Spleen (tissue), 11 donors: ENCODE measurements at regions not wholly inside any gene's neighbourhood (a gene's known extent, or its start where the extent isn't known, plus 50 kb on each side); places are given as distances from the start of the nearest gene placed in this dataset.

Source experiments
- DNase-seq: peaks from one replicate; pipeline ENCODE4 v3.0.0-alpha.2; 2020
- H3K27ac ChIP-seq, 8 donors: fragments of 200-600 bp; sonication (generic) in 7 of 8; 1 replicate in 4 of 8; 2 replicates in 4 of 8; pipeline versions ENCODE4 v1.5.0 to v1.8.0; 2016 to 2021; ENCODE audit warnings: inconsistent platforms in 4 of 8, mild to moderate bottlenecking in 4 of 8, moderate library complexity in 1 of 8
- H3K27me3 ChIP-seq, 7 donors: fragments of 200-600 bp; sonication (generic) in 6 of 7; replicated peaks in 1 of 7; 1 replicate in 4 of 7; 2 replicates in 3 of 7; pipeline versions ENCODE4 v1.5.0 to v1.8.0; 2016 to 2021; ENCODE audit warnings: inconsistent platforms in 3 of 7, mild to moderate bottlenecking in 1 of 7
- H3K36me3 ChIP-seq, 6 donors: fragments of 200-600 bp; sonication (generic) in 5 of 6; 1 replicate in 4 of 6; 2 replicates in 2 of 6; pipeline versions ENCODE4 v1.5.0 to v1.8.0; 2016 to 2021; ENCODE audit warnings: inconsistent platforms in 2 of 6
- H3K4me1 ChIP-seq, 6 donors: fragments of 200-600 bp; sonication (generic) in 5 of 6; 1 replicate in 3 of 6; 2 replicates in 3 of 6; pipeline versions ENCODE4 v1.5.0 to v1.8.0; 2016 to 2021; ENCODE audit warnings: inconsistent platforms in 3 of 6
- H3K4me3 ChIP-seq, 8 donors: fragments of 200-600 bp; sonication (generic) in 7 of 8; 1 replicate in 4 of 8; 2 replicates in 4 of 8; pipeline versions ENCODE4 v1.5.0 to v1.8.0; 2016 to 2021; ENCODE audit warnings: inconsistent platforms in 4 of 8, mild to moderate bottlenecking in 4 of 8, moderate library complexity in 2 of 8
- H3K9me3 ChIP-seq, 8 donors: fragments of 200-600 bp; sonication (generic) in 7 of 8; 1 replicate in 4 of 8; 2 replicates in 4 of 8; pipeline versions ENCODE4 v1.5.0 to v1.8.0; 2016 to 2021; ENCODE audit warnings: inconsistent platforms in 4 of 8
- POLR2A ChIP-seq, 3 donors: fragments of 450-650 bp; IDR thresholded peaks; one replicate each; pipeline ENCODE4 v1.5.1; 2017; ENCODE audit warnings: antibody characterized with exemption in 3 of 3, mild to moderate bottlenecking in 1 of 3
- POLR2AphosphoS5 ChIP-seq, 3 donors: sonication (generic); formaldehyde crosslinking; IDR thresholded peaks; one replicate each; pipeline ENCODE4 v1.5.1; 2017; ENCODE audit warnings: antibody characterized with exemption in 3 of 3
- WGBS, 5 donors: extraction: QIAGEN DNeasy Blood & Tissue Kit in 3 of 5; methylation state at CpG; one replicate each; pipeline versions ENCODE4 v1.1.5 to v1.1.7; 2013 to 2018; 5-methylcytosine and 5-hydroxymethylcytosine counted together
- intact Hi-C: fragments of 100-400 bp; cut with DNase I; formaldehyde crosslinking; loops from one replicate; pipeline ENCODE4 v1.15.0; 2023; ENCODE audit warnings: low total_unique reads
- TF ChIP-seq, protein P1 (sequence below), 11 experiments: fragments of 200-600 bp in 7 of 11; fragments of 450-650 bp in 4 of 11; sonication (generic) in 4 of 11; IDR thresholded peaks in 8 of 11; conservative IDR thresholded peaks in 3 of 11; 1 replicate in 7 of 11; 2 replicates in 4 of 11; pipeline versions ENCODE4 v1.4.0 to v1.8.0; 2016 to 2021; ENCODE audit warnings: antibody characterized with exemption in 11 of 11, inconsistent platforms in 4 of 11, mild to moderate bottlenecking in 1 of 11
- donor health status: healthy with polysubstance abuse.
- donor health status: DM: no; HTN: no; CAD: no; lungs with moderate emphysema.
- donor health status: DM: no; HTN: no; CAD: no.
- donor health status: Bipolar disorder and iron deficiency.
- donor health status: healthy.
- donor health status: DM: no; HTN: no; CAD: no.
- donor health status: DM: yes; HTN: yes; CAD: no.

DNA sequence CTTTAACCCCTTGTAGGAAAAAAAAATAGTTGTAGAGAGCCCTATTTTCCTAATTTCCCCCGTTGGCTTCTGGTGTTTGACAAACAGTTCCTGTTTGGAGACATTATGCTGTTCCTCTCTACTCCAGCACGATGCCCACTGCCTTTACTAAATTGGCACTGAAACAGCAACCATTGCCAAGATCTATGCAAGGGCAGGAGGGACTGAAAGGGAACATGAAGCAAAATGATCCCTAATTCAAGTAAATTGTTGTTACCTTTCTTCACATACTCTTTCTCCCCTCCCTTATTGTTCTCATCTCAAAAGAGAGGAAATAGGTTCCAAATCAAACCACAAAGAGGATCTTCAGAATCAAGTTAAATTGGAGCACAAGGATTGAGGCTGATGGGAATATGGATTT is 764.1 kb upstream of the MMS22L start:
- peaks cover 0 to 17% (median 0%) of the 10 kb centered on the region in 7 donors for H3K27me3 ChIP-seq
- H3K4me3 ChIP-seq, result no peak overlapping the region
- DNase-seq, result no peak
- intact Hi-C loops, result no loop called here
- H3K36me3 ChIP-seq, result no peaks in the 10 kb centered on the region
- H3K27ac ChIP-seq, result no peak overlapping the region
- WGBS, 5 donors, result 25 to 44% (median 26%) methylated on average over 2 of the region's 2 CpGs
- H3K9me3 ChIP-seq, result no peaks in the 10 kb centered on the region
- no peak for TF ChIP-seq POLR2AphosphoS5 (IDR thresholded peaks at IDR 0.05)
- no peak for TF ChIP-seq POLR2A (IDR thresholded peaks at IDR 0.05)
- TF ChIP-seq, protein P1, sequence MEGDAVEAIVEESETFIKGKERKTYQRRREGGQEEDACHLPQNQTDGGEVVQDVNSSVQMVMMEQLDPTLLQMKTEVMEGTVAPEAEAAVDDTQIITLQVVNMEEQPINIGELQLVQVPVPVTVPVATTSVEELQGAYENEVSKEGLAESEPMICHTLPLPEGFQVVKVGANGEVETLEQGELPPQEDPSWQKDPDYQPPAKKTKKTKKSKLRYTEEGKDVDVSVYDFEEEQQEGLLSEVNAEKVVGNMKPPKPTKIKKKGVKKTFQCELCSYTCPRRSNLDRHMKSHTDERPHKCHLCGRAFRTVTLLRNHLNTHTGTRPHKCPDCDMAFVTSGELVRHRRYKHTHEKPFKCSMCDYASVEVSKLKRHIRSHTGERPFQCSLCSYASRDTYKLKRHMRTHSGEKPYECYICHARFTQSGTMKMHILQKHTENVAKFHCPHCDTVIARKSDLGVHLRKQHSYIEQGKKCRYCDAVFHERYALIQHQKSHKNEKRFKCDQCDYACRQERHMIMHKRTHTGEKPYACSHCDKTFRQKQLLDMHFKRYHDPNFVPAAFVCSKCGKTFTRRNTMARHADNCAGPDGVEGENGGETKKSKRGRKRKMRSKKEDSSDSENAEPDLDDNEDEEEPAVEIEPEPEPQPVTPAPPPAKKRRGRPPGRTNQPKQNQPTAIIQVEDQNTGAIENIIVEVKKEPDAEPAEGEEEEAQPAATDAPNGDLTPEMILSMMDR (IDR thresholded peaks at IDR 0.05 in 8 of 11, conservative IDR thresholded peaks at IDR 0.05 in 3 of 11), result no peak
- H3K4me1 ChIP-seq, result no peaks in the 10 kb centered on the region

DNA sequence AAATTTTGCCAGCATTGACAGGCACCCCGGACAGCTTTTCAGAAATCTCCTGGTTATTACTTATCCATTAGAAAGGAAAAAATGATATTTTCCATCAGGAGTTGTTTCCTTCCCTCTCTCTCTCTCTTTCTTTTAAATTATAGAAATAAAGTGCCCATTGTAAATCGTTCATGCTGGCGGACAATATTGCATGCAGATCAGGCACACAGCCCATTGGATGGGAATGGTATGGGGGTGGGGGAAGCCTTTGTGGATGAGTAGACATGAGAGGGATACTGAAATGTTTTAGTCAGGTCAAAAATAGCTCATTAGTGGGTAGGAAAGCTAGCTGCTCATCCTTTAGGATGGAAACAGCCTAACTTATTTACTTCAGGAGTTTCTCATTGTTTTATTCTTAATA is 764.9 kb upstream of the MMS22L start:
- intact Hi-C loops, result no loop called here
- no peaks in the 10 kb centered on the region for H3K9me3 ChIP-seq
- whole genome bisulfite sequencing, 5 donors, result 84 to 94% (median 90%) methylated on average over 3 of the region's 3 CpGs

DNA sequence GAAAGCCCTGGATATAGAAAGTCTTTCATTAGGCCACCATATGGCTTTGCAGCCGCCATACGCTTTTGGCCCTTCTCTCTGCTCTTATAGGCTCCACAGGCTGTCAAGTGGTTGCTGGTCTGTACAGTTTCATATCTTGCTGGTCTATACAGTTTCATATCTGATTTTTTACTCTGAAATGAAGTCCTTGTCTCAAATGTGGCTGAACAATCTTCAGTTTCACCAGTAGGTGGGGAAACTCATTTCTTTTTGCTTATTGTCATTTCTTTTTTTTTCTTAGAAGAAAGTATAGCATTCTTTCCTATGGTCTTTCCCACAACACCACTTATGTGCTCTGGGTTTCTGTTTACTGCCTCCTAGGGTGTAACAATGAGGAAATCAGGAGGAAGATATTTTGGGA is 771.4 kb upstream of the MMS22L start:
- no peaks in the 10 kb centered on the region for H3K27me3 ChIP-seq
- TF ChIP-seq, protein P1 (IDR thresholded peaks at IDR 0.05 in 8 of 11, conservative IDR thresholded peaks at IDR 0.05 in 3 of 11), result no peak
- TF ChIP-seq POLR2A (IDR thresholded peaks at IDR 0.05) (no peak), POLR2AphosphoS5 (IDR thresholded peaks at IDR 0.05) (no peak)
- intact Hi-C loops, result no loop called here
- no peak for DNase-seq
- 88 to 98% (median 94%) methylated on average over 2 of the region's 2 CpGs for WGBS, 5 donors
- H3K9me3 ChIP-seq, result no peaks in the 10 kb centered on the region
- H3K27ac ChIP-seq, result no peak overlapping the region
- H3K4me3 ChIP-seq, result no peak overlapping the region
- no peaks in the 10 kb centered on the region for H3K36me3 ChIP-seq
- no peaks in the 10 kb centered on the region for H3K4me1 ChIP-seq

More for the DNA sequence above, 764.9 kb upstream of the MMS22L start:
- Histone ChIP-seq H3K27me3 (peaks cover 0 to 13% (median 0%) of the 10 kb centered on the region in 7 donors), H3K4me3 (no peak overlapping the region), H3K27ac (no peak overlapping the region), H3K4me1 (no peaks in the 10 kb centered on the region), H3K36me3 (no peaks in the 10 kb centered on the region)
- TF ChIP-seq POLR2A (IDR thresholded peaks at IDR 0.05) (no peak), POLR2AphosphoS5 (IDR thresholded peaks at IDR 0.05) (no peak)
- TF ChIP-seq, protein P1 (IDR thresholded peaks at IDR 0.05 in 8 of 11, conservative IDR thresholded peaks at IDR 0.05 in 3 of 11), result no peak
- DNase-seq, result no peak

DNA sequence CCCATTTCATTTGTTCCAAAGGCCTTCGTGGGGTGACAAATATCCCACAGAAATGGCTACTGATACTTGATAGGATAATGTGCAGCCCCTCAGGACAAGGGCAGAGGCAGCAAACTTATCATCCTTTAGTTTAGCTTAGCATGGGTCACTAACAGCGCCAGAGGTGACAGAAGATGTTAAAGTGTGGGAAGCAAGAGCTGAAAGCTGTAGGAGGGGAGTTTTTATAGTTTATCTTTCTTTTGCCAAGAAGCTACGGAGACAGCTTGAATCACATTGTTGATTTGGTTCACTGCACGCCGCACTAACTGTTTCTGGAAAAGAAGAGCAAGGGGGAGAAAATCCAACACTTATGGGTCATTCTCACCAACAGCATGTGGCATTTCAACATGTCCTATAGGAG is 773.9 kb upstream of the MMS22L start:
- no peaks in the 10 kb centered on the region for H3K4me1 ChIP-seq
- H3K36me3 ChIP-seq, result no peaks in the 10 kb centered on the region
- intact Hi-C loops, result no loop called here
- DNase-seq, result no peak
- H3K27ac ChIP-seq, result no peak overlapping the region
- 46 to 66% (median 57%) methylated on average over 5 of the region's 5 CpGs for WGBS, 5 donors
- no peaks in the 10 kb centered on the region for H3K27me3 ChIP-seq
- H3K9me3 ChIP-seq, result peaks cover 0 to 4% (median 0%) of the 10 kb centered on the region in 8 donors
- no peak overlapping the region for H3K4me3 ChIP-seq
- TF ChIP-seq POLR2AphosphoS5 (IDR thresholded peaks at IDR 0.05), result no peak
- TF ChIP-seq, protein P1 (IDR thresholded peaks at IDR 0.05 in 8 of 11, conservative IDR thresholded peaks at IDR 0.05 in 3 of 11), result no peak
- no peak for TF ChIP-seq POLR2A (IDR thresholded peaks at IDR 0.05)
